Chondrocyte (in vitro differentiated cells): ENCODE measurements at regions not wholly inside any gene's neighbourhood (a gene's known extent, or its start where the extent isn't known, plus 50 kb on each side); places are given as distances from the start of the nearest gene placed in this dataset.

Experiments
- DNase-seq: peaks from one replicate; pipeline ENCODE4 v3.0.0; 2021; ENCODE audit warnings: mixed read lengths, low spot score
- H3K27ac Mint-ChIP-seq: one replicate; pipeline ENCODE4 v1.8.0; 2021; ENCODE audit warnings: mild to moderate bottlenecking, moderate library complexity, mixed read lengths; ENCODE audit not compliant: unreplicated experiment
- H3K27me3 Mint-ChIP-seq: 2 replicates; pipeline ENCODE4 v1.8.0; 2021; ENCODE audit warnings: low read depth, mixed read lengths
- H3K36me3 Mint-ChIP-seq: 2 replicates; pipeline ENCODE4 v1.8.0; 2021; ENCODE audit warnings: low read depth, mixed read lengths
- H3K4me1 Mint-ChIP-seq: 2 replicates; pipeline ENCODE4 v1.8.0; 2021; ENCODE audit warnings: low read depth, mild to moderate bottlenecking, mixed read lengths
- H3K4me3 Mint-ChIP-seq: one replicate; pipeline ENCODE4 v1.8.0; 2021; ENCODE audit warnings: mild to moderate bottlenecking, moderate library complexity, mixed read lengths; ENCODE audit not compliant: unreplicated experiment
- H3K9me3 Mint-ChIP-seq: 2 replicates; pipeline ENCODE4 v1.8.0; 2021; ENCODE audit warnings: low read depth, mixed read lengths
- TF ChIP-seq, protein P1 (sequence below): fragments of 200-600 bp; sonication (generic); IDR thresholded peaks from 2 replicates; pipeline ENCODE4 v1.5.0; 2021; ENCODE audit warnings: antibody characterized with exemption, mild to moderate bottlenecking, moderate library complexity

DNA sequence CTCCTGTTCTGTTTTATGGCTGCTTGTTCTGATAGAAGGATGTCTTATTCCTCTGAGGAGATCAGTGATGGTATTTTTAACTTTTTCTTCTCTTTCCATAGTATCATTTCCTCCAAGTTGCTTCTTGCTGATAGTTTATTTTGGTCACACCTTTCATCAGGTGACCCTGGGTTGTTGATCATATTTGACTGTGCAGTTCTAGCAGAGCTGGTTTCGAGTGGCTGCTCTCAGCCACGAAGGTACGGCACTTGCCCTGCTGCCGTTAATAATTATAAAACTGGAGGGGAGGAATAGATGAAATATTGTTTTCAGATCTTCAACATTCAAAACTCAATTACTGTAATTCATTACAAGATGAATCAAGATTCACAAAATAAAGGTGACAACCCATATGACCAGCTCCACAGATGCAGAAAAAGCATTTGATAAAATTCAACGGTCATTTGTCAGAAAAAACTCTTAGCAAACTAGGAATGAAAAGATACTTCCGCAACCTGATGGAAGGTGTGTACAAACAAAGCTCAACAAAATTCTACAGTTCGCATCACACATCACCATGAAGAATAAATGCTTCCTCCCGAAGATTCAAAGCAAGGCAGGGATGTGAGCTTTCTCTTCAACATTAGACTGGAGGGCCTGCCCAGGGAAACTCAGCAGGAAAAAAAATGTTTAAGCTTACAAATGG, 59.2 kb upstream of the RTL6 start:
- Mint-ChIP-seq H3K27me3 (peaks cover 29% of the 10 kb centered on the region), H3K36me3 (no peaks in the 10 kb centered on the region), H3K9me3 (peaks cover 5% of the 10 kb centered on the region), H3K27ac (no peak overlapping the region), H3K4me1 (no peaks in the 10 kb centered on the region), H3K4me3 (no peak overlapping the region)
- TF ChIP-seq, protein P1, sequence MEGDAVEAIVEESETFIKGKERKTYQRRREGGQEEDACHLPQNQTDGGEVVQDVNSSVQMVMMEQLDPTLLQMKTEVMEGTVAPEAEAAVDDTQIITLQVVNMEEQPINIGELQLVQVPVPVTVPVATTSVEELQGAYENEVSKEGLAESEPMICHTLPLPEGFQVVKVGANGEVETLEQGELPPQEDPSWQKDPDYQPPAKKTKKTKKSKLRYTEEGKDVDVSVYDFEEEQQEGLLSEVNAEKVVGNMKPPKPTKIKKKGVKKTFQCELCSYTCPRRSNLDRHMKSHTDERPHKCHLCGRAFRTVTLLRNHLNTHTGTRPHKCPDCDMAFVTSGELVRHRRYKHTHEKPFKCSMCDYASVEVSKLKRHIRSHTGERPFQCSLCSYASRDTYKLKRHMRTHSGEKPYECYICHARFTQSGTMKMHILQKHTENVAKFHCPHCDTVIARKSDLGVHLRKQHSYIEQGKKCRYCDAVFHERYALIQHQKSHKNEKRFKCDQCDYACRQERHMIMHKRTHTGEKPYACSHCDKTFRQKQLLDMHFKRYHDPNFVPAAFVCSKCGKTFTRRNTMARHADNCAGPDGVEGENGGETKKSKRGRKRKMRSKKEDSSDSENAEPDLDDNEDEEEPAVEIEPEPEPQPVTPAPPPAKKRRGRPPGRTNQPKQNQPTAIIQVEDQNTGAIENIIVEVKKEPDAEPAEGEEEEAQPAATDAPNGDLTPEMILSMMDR, result no peak
- no peak for DNase-seq

DNA sequence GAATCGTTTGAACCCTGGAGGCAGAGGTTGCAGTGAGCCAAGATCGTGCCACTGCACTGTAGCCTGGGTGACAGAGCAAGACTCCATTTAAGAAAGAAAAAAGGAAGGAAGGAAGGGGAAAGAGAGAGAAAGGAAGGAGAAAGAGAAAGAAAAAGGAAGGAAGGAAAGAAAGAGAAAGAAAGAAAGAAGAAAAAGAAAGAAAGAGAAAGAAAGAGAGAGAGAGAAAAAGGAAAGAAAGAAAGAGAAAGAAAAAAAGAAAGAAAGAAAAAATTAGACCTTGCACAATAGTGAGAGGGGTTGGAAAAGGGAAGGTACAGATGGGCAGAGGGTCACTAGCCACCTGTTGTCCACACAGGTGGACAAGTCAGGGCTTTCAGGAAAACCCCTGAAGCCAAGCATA, 57.6 kb upstream of the RTL6 start:
- H3K4me1 Mint-ChIP-seq, result peaks cover 9% of the 10 kb centered on the region
- H3K4me3 Mint-ChIP-seq, result no peak overlapping the region
- peaks cover 28% of the 10 kb centered on the region for H3K27me3 Mint-ChIP-seq
- no peak overlapping the region for H3K27ac Mint-ChIP-seq
- TF ChIP-seq, protein P1, result no peak
- peaks cover 2% of the 10 kb centered on the region for H3K9me3 Mint-ChIP-seq
- H3K36me3 Mint-ChIP-seq, result no peaks in the 10 kb centered on the region
- DNase-seq, result no peak

DNA sequence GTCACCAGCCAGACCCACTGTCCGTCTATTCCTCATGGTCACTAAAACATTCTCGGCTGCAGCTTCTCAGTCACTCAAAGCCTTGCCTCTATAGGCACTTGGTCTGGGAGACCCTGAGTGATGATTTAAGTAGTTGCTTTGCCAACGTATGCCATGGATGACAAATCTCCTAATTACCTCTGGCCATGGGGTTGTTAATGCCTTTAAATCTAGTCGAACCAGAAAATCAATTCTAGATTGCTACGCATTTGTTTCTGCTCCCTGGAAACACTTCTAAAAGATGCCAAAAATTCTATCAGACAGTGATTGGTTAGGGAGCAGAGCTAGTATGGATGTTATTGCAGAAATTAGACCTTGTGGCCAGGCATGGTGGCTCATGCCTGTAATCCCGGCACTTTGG, 57.0 kb upstream of the RTL6 start:
- Mint-ChIP-seq H3K27me3 (peaks cover 27% of the 10 kb centered on the region), H3K36me3 (no peaks in the 10 kb centered on the region), H3K9me3 (peaks cover 2% of the 10 kb centered on the region), H3K27ac (no peak overlapping the region), H3K4me3 (no peak overlapping the region), H3K4me1 (peaks cover 11% of the 10 kb centered on the region)
- no peak for DNase-seq
- TF ChIP-seq, protein P1, result no peak

DNA sequence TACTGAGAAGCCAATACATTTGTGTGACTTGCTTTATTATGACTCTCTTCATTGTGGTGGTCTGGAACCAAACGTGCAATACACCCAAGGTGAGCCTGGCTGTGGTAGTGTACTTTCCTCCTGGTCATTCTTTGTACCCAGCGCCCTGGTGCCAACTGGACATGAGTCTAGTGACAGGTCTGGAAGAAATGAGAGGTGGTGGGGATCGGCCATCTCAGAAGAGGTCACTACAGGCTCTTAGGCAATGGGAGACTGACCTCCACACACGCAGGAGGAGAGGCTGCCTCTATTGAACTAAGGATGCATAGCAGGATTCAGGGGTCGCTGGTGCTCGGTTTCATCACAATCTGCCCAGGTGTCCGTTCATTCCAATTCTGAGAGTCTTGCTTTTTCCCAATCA, 56.4 kb upstream of the RTL6 start:
- Mint-ChIP-seq H3K4me1 (peaks cover 15% of the 10 kb centered on the region), H3K27me3 (peaks cover 27% of the 10 kb centered on the region), H3K27ac (no peak overlapping the region), H3K9me3 (no peaks in the 10 kb centered on the region), H3K4me3 (no peak overlapping the region), H3K36me3 (no peaks in the 10 kb centered on the region)
- TF ChIP-seq, protein P1, result no peak
- DNase-seq, result no peak

DNA sequence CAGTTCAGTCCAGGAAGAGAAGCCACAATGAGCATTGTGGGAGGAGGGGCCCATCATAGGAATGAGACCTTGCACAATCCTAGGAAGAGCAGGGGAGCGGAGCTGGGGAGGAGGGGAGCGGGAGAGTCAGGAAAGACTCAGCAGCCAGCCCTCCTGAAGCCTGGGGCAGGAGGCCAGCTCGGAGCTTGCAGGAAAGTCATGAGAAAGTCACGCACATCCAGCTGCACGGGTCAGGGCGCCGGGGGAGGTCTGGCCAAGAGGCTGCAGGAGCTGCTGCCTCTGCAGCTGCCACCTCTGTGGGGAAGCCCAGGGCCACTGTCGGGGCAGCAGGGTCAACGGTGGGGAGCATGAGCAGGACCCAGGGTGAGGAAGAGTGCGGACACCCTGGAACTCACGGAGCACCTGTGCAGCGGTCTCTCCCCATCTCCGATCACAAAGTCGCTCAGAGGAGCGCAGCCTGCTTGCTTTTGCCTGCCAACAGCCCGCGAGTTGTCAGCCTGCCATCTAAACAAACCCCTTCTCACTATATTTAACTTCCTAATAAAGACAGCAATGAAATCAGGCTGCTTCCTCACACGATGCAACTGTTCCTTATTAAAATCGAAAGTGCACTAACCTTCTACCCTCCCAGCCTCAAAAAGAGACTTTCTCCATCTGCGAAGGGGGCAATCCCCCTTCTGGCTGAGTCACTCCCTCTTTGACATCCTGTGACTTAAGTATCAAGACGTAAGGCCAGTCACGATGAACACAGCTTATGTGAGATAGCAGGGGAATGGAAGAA, 52.9 kb upstream of the RTL6 start:
- no peaks in the 10 kb centered on the region for H3K9me3 Mint-ChIP-seq
- no peaks in the 10 kb centered on the region for H3K36me3 Mint-ChIP-seq
- H3K27ac Mint-ChIP-seq, result peak overlapping the region; percentile 86
- peak; percentile 82 for DNase-seq
- TF ChIP-seq, protein P1, result no peak
- peaks cover 15% of the 10 kb centered on the region for H3K4me1 Mint-ChIP-seq
- H3K4me3 Mint-ChIP-seq, result peak overlapping the region; percentile 45
- H3K27me3 Mint-ChIP-seq, result peaks cover 21% of the 10 kb centered on the region
